ENCODE measurements at regions not wholly inside any gene's neighbourhood (a gene's known extent, or its start where the extent isn't known, plus 50 kb on each side); places are given as distances from the start of the nearest gene placed in this dataset.

- H3K27ac ChIP-seq (ENCODE audit: low read length) = no peak overlapping the region
- H4K20me1 ChIP-seq (ENCODE audit: insufficient read depth, low read length) = no peaks in the 10 kb centered on the region
- H3K79me2 ChIP-seq (ENCODE audit: low read length) = no peaks in the 10 kb centered on the region
- no peaks in the 10 kb centered on the region for H3K9me2 ChIP-seq (replicated peaks; ENCODE audit: insufficient read depth, low read length)
- no peaks in the 10 kb centered on the region for H3K4me1 ChIP-seq (ENCODE audit: low read length)
- no peaks in the 10 kb centered on the region for H3K36me3 ChIP-seq (replicated peaks; ENCODE audit: insufficient read depth, low read length)
- DNase-seq = no peak
- H3K27me3 ChIP-seq (replicated peaks; ENCODE audit: insufficient read depth, low read length) = no peaks in the 10 kb centered on the region
- TF ChIP-seq EZH2 (optimal IDR thresholded peaks at IDR 0.05; ENCODE audit: low read depth, low read length) (no peak), EZH2phosphoT487 (IDR thresholded peaks at IDR 0.05; ENCODE audit: low read length) (no peak), CTCF (IDR thresholded peaks at IDR 0.05; ENCODE audit: low read length) (no peak)
- no peak overlapping the region for H2AFZ ChIP-seq (ENCODE audit: low read length)
- no peaks in the 10 kb centered on the region for H3F3A ChIP-seq (ENCODE audit: insufficient read depth, low read length)
- no peaks in the 10 kb centered on the region for H3K9me3 ChIP-seq (replicated peaks; ENCODE audit: insufficient read depth, low read length)
- no peak overlapping the region for H3K9ac ChIP-seq (ENCODE audit: low read length)
- H3K4me3 ChIP-seq (ENCODE audit: low read length) = no peak overlapping the region
- H3K4me2 ChIP-seq (ENCODE audit: low read depth, low read length) = no peak overlapping the region
These were observed 357.4 kb downstream of the SHQ1 start for GRCh38 chr3:72490688-72491435.

GRCh38 chr3:72489901-72490300, 358.3 kb downstream of the SHQ1 start:
- TF ChIP-seq CTCF (IDR thresholded peaks at IDR 0.05; ENCODE audit: low read length) = no peak
- TF ChIP-seq EZH2 (optimal IDR thresholded peaks at IDR 0.05; ENCODE audit: low read depth, low read length) = no peak
- TF ChIP-seq EZH2phosphoT487 (IDR thresholded peaks at IDR 0.05; ENCODE audit: low read length) = no peak

GRCh38 chr3:72488738-72489035, 359.6 kb downstream of the SHQ1 start:
- Histone ChIP-seq H2AFZ (ENCODE audit: low read length) (no peak overlapping the region), H3K9me3 (replicated peaks; ENCODE audit: insufficient read depth, low read length) (no peaks in the 10 kb centered on the region), H3K9ac (ENCODE audit: low read length) (no peak overlapping the region), H4K20me1 (ENCODE audit: insufficient read depth, low read length) (no peaks in the 10 kb centered on the region), H3K27me3 (replicated peaks; ENCODE audit: insufficient read depth, low read length) (no peaks in the 10 kb centered on the region), H3K4me1 (ENCODE audit: low read length) (no peaks in the 10 kb centered on the region), H3K4me3 (ENCODE audit: low read length) (no peak overlapping the region), H3F3A (ENCODE audit: insufficient read depth, low read length) (no peaks in the 10 kb centered on the region), H3K79me2 (ENCODE audit: low read length) (no peaks in the 10 kb centered on the region), H3K4me2 (ENCODE audit: low read depth, low read length) (no peak overlapping the region), H3K36me3 (replicated peaks; ENCODE audit: insufficient read depth, low read length) (no peaks in the 10 kb centered on the region), H3K9me2 (replicated peaks; ENCODE audit: insufficient read depth, low read length) (no peaks in the 10 kb centered on the region), H3K27ac (ENCODE audit: low read length) (no peak overlapping the region)
- TF ChIP-seq EZH2phosphoT487 (IDR thresholded peaks at IDR 0.05; ENCODE audit: low read length) (no peak), CTCF (IDR thresholded peaks at IDR 0.05; ENCODE audit: low read length) (no peak), EZH2 (optimal IDR thresholded peaks at IDR 0.05; ENCODE audit: low read depth, low read length) (no peak)
- no peak for DNase-seq

More at GRCh38 chr3:72489901-72490300, 358.3 kb downstream of the SHQ1 start:
- no peaks in the 10 kb centered on the region for H4K20me1 ChIP-seq (ENCODE audit: insufficient read depth, low read length)
- no peak overlapping the region for H3K9ac ChIP-seq (ENCODE audit: low read length)
- H3K4me3 ChIP-seq (ENCODE audit: low read length) = no peak overlapping the region
- H3K4me2 ChIP-seq (ENCODE audit: low read depth, low read length) = no peak overlapping the region
- no peaks in the 10 kb centered on the region for H3K79me2 ChIP-seq (ENCODE audit: low read length)
- no peak overlapping the region for H2AFZ ChIP-seq (ENCODE audit: low read length)
- H3K4me1 ChIP-seq (ENCODE audit: low read length) = no peaks in the 10 kb centered on the region
- no peaks in the 10 kb centered on the region for H3K9me2 ChIP-seq (replicated peaks; ENCODE audit: insufficient read depth, low read length)
- H3F3A ChIP-seq (ENCODE audit: insufficient read depth, low read length) = no peaks in the 10 kb centered on the region
- no peaks in the 10 kb centered on the region for H3K9me3 ChIP-seq (replicated peaks; ENCODE audit: insufficient read depth, low read length)
- H3K27ac ChIP-seq (ENCODE audit: low read length) = no peak overlapping the region
- no peaks in the 10 kb centered on the region for H3K36me3 ChIP-seq (replicated peaks; ENCODE audit: insufficient read depth, low read length)
- no peak for DNase-seq
- H3K27me3 ChIP-seq (replicated peaks; ENCODE audit: insufficient read depth, low read length) = no peaks in the 10 kb centered on the region
